H1 (cell line): ENCODE measurements at regions not wholly inside any gene's neighbourhood (a gene's known extent, or its start where the extent isn't known, plus 50 kb on each side); places are given as distances from the start of the nearest gene placed in this dataset.

Experiments
- CTCF ChIA-PET: fragments of 300-600 bp; sonication (Branson Sonifier 250); formaldehyde crosslinking; loops from one replicate; lab custom pipeline; 2021; ENCODE audit not compliant: partially characterized antibody; lab: Charles Lee
- POLR2A ChIA-PET: fragments of 300-600 bp; sonication (Branson Sonifier 250); formaldehyde crosslinking; loops from one replicate; lab custom pipeline; 2021; ENCODE audit warnings: inconsistent platforms; ENCODE audit not compliant: partially characterized antibody; lab: Charles Lee
- DNase-seq, 2 experiments: peaks; one replicate each; pipeline versions ENCODE4 v3.0.0 to v3.0.0-alpha.2; 2010 to 2022; ENCODE audit warnings: low spot score in 2 of 2, low read depth in 1 of 2, mixed read lengths in 1 of 2
- FAIRE-seq: peaks from 2 replicates; lab custom pipeline; 2011; peaks lifted over from hg19 to GRCh38; lab: Jason Lieb, UNC
- H2AFZ ChIP-seq: 2 replicates; pipeline ENCODE4 v1.8.1; 2012; ENCODE audit warnings: low read length, inconsistent platforms
- H2AK5ac ChIP-seq: 2 replicates; pipeline ENCODE4 v1.6.1; 2013; ENCODE audit warnings: low read depth, low read length
- H2BK120ac ChIP-seq: replicated peaks from 2 replicates; pipeline ENCODE3; 2013; ENCODE audit warnings: low read depth, low read length, inconsistent platforms
- H2BK12ac ChIP-seq: 2 replicates; pipeline ENCODE4 v1.6.1; 2013; ENCODE audit warnings: low read depth, low read length
- H2BK15ac ChIP-seq: 2 replicates; pipeline ENCODE4 v1.6.1; 2013; ENCODE audit warnings: low read length
- H2BK20ac ChIP-seq: 2 replicates; pipeline ENCODE4 v1.6.1; 2013; ENCODE audit warnings: low read length
- H2BK5ac ChIP-seq: 2 replicates; pipeline ENCODE4 v1.6.1; 2013; ENCODE audit warnings: low read depth, low read length
- H3K14ac ChIP-seq: 2 replicates; pipeline ENCODE4 v1.6.1; 2013; ENCODE audit warnings: inconsistent platforms; ENCODE audit not compliant: insufficient read length
- H3K18ac ChIP-seq: 2 replicates; pipeline ENCODE4 v1.6.1; 2013; ENCODE audit warnings: low read length; ENCODE audit errors: extremely low read depth
- H3K23ac ChIP-seq: 2 replicates; pipeline ENCODE4 v1.6.1; 2013; ENCODE audit warnings: inconsistent platforms; ENCODE audit not compliant: insufficient read length
- H3K23me2 ChIP-seq: 2 replicates; pipeline ENCODE4 v1.6.1; 2013; ENCODE audit warnings: low read depth, low read length
- H3K27ac ChIP-seq: 2 replicates; pipeline ENCODE4 v1.6.1; 2011; ENCODE audit warnings: low read depth, low read length, inconsistent platforms
- H3K27me3 ChIP-seq, 4 experiments: replicated peaks in 1 of 4; 1 replicate in 1 of 4; 2 replicates in 3 of 4; pipeline versions ENCODE4 v1.6.1 to v1.8.1; 2011 to 2013; ENCODE audit warnings: low read length in 3 of 4, mild to moderate bottlenecking in 3 of 4, inconsistent platforms in 2 of 4, mixed read lengths in 2 of 4, moderate library complexity in 1 of 4; ENCODE audit not compliant: control insufficient read depth in 3 of 4, insufficient read depth in 3 of 4; ENCODE audit errors: extremely low read depth in 1 of 4
- H3K36me3 ChIP-seq, 4 experiments: 2 replicates each; pipeline versions ENCODE4 v1.6.1 to v1.8.1; 2011 to 2013; ENCODE audit warnings: mild to moderate bottlenecking in 4 of 4, low read length in 3 of 4, moderate library complexity in 2 of 4, control low read depth in 1 of 4, inconsistent platforms in 1 of 4; ENCODE audit not compliant: insufficient read depth in 4 of 4, control insufficient read depth in 2 of 4
- H3K4ac ChIP-seq: replicated peaks from 2 replicates; pipeline ENCODE3; 2013; ENCODE audit warnings: low read length, low read depth, mixed read lengths, inconsistent platforms; ENCODE audit not compliant: insufficient read length
- H3K4me1 ChIP-seq, 4 experiments: replicated peaks in 1 of 4; 1 replicate in 1 of 4; 2 replicates in 3 of 4; pipeline versions ENCODE4 v1.6.1 to v1.8.1; 2011 to 2013; ENCODE audit warnings: low read length in 3 of 4, inconsistent platforms in 2 of 4, mixed read lengths in 1 of 4; ENCODE audit not compliant: insufficient read depth in 4 of 4, control insufficient read depth in 3 of 4
- H3K4me2 ChIP-seq, 2 experiments: 2 replicates each; pipeline versions ENCODE4 v1.6.1 to v1.8.1; 2011 to 2013; ENCODE audit warnings: low read depth in 2 of 2, low read length in 2 of 2, control low read depth in 1 of 2, inconsistent platforms in 1 of 2, mild to moderate bottlenecking in 1 of 2; ENCODE audit not compliant: insufficient read depth in 1 of 2
- H3K4me3 ChIP-seq, 4 experiments: fragments of 200-600, 300-600 bp in 1 of 4; sonication (generic), shearing (Covaris generic), sonication (Bioruptor Twin) in 1 of 4; 2 replicates each; pipeline versions ENCODE4 v1.5.1 to v1.8.1; 2011 to 2016; ENCODE audit warnings: low read length in 4 of 4, low read depth in 3 of 4, control low read depth in 2 of 4, inconsistent platforms in 2 of 4, mild to moderate bottlenecking in 2 of 4, mixed read lengths in 1 of 4, moderate library complexity in 1 of 4; ENCODE audit not compliant: insufficient read depth in 2 of 4; ENCODE audit errors: extremely low read depth in 1 of 4
- H3K56ac ChIP-seq: replicated peaks from 2 replicates; pipeline ENCODE3; 2013; ENCODE audit warnings: low read depth, mild to moderate bottlenecking, mixed read lengths, low read length, inconsistent platforms; ENCODE audit not compliant: insufficient read length
- H3K79me1 ChIP-seq: 2 replicates; pipeline ENCODE4 v1.6.1; 2013; ENCODE audit warnings: low read depth, low read length, control low read depth
- H3K79me2 ChIP-seq, 2 experiments: 2 replicates each; pipeline versions ENCODE4 v1.6.1 to v1.8.1; 2012 to 2013; ENCODE audit warnings: low read length in 2 of 2, mild to moderate bottlenecking in 2 of 2, inconsistent platforms in 1 of 2; ENCODE audit not compliant: insufficient read depth in 2 of 2, control insufficient read depth in 1 of 2
- H3K9ac ChIP-seq, 4 experiments: replicated peaks in 1 of 4; 1 replicate in 1 of 4; 2 replicates in 3 of 4; pipeline versions ENCODE4 v1.6.1 to v1.8.1; 2011 to 2013; ENCODE audit warnings: low read depth in 3 of 4, low read length in 3 of 4, control low read depth in 2 of 4, mild to moderate bottlenecking in 2 of 4, moderate library complexity in 2 of 4, inconsistent platforms in 1 of 4; ENCODE audit errors: extremely low read depth in 1 of 4
- H3K9me3 ChIP-seq, 2 experiments: 2 replicates each; pipeline versions ENCODE4 v1.6.1 to v1.8.1; 2012 to 2013; ENCODE audit warnings: mild to moderate bottlenecking in 2 of 2, moderate library complexity in 2 of 2, control low read depth in 1 of 2, inconsistent platforms in 1 of 2, low read depth in 1 of 2, low read length in 1 of 2, mixed read lengths in 1 of 2; ENCODE audit not compliant: insufficient read depth in 2 of 2
- H4K20me1 ChIP-seq, 2 experiments: replicated peaks in 1 of 2; 2 replicates each; pipeline versions ENCODE3 to v1.8.1; 2011 to 2013; ENCODE audit warnings: inconsistent platforms in 2 of 2, low read length in 2 of 2, mild to moderate bottlenecking in 1 of 2; ENCODE audit not compliant: insufficient read depth in 2 of 2, control insufficient read depth in 1 of 2
- H4K5ac ChIP-seq: 2 replicates; pipeline ENCODE4 v1.6.1; 2013; ENCODE audit warnings: low read length, low read depth, mixed read lengths, inconsistent platforms; ENCODE audit not compliant: insufficient read length
- H4K8ac ChIP-seq: 2 replicates; pipeline ENCODE4 v1.8.0; 2013; ENCODE audit warnings: mild to moderate bottlenecking, moderate library complexity, low read length, inconsistent platforms; ENCODE audit not compliant: insufficient read depth; ENCODE audit errors: extremely low read depth
- H4K91ac ChIP-seq: replicated peaks from 2 replicates; pipeline ENCODE3; 2013; ENCODE audit warnings: low read length, mixed read lengths, inconsistent platforms; ENCODE audit not compliant: insufficient read length
- BACH1 ChIP-seq: IDR thresholded peaks from 2 replicates; pipeline ENCODE4 v1.6.1; 2012; ENCODE audit warnings: low read length, improper control_type of control experiment
- BRCA1 ChIP-seq: IDR thresholded peaks from 2 replicates; pipeline ENCODE4 v1.6.1; 2012; ENCODE audit warnings: low read depth, low read length, improper control_type of control experiment
- EGR1 ChIP-seq: IDR thresholded peaks from 2 replicates; pipeline ENCODE4 v1.6.1; 2011; ENCODE audit warnings: low read depth, low read length, borderline replicate concordance
- GABPA ChIP-seq: IDR thresholded peaks from 2 replicates; pipeline ENCODE4 v1.6.1; 2011; ENCODE audit warnings: mild to moderate bottlenecking, low read length, moderate library complexity, borderline replicate concordance; ENCODE audit not compliant: insufficient read depth
- JUN ChIP-seq: IDR thresholded peaks from 2 replicates; pipeline ENCODE4 v1.6.1; 2011; ENCODE audit warnings: low read depth, mild to moderate bottlenecking, improper control_type of control experiment, low read length
- KDM4A ChIP-seq: IDR thresholded peaks from one replicate; pipeline ENCODE4 v1.7.1; 2012; ENCODE audit warnings: low read depth, mild to moderate bottlenecking, moderate library complexity, low read length, inconsistent platforms; ENCODE audit not compliant: severe bottlenecking
- POLR2AphosphoS5 ChIP-seq: IDR thresholded peaks from 2 replicates; pipeline ENCODE4 v1.6.1; 2011; ENCODE audit warnings: low read depth, low read length
- RAD21 ChIP-seq, 2 experiments: IDR thresholded peaks in 1 of 2; conservative IDR thresholded peaks in 1 of 2; 2 replicates each; pipeline ENCODE4 v1.6.1; 2011; ENCODE audit warnings: low read depth in 2 of 2, low read length in 2 of 2, improper control_type of control experiment in 1 of 2, inconsistent platforms in 1 of 2, mild to moderate bottlenecking in 1 of 2, moderate library complexity in 1 of 2
- RNF2 ChIP-seq: fragments of 200-900, 300-1000 bp; sonication (generic); IDR thresholded peaks from 2 replicates; pipeline ENCODE4 v1.7.1; 2016; ENCODE audit warnings: borderline replicate concordance, low read depth, mild to moderate bottlenecking, antibody characterized with exemption, low read length; ENCODE audit not compliant: poor library complexity, severe bottlenecking; ENCODE audit errors: missing control alignments
- SP1 ChIP-seq: IDR thresholded peaks from 2 replicates; pipeline ENCODE4 v1.6.1; 2011; ENCODE audit warnings: low read depth, low read length
- SRF ChIP-seq: IDR thresholded peaks from 2 replicates; pipeline ENCODE4 v1.6.1; 2011; ENCODE audit warnings: mild to moderate bottlenecking, low read depth, low read length, moderate library complexity
- TCF12 ChIP-seq: IDR thresholded peaks from 2 replicates; pipeline ENCODE4 v1.6.1; 2011; ENCODE audit warnings: low read depth, mild to moderate bottlenecking, low read length
- WGBS, 2 experiments: shearing (Covaris generic) in 1 of 2; methylation state at CpG; one replicate each; pipeline versions ENCODE4 v1.1.6 to v1.1.7; 2013 to 2015; ENCODE audit warnings: low lambda C conversion rate in 2 of 2, mixed read lengths in 2 of 2, inconsistent platforms in 1 of 2, low coverage in 1 of 2, missing lambda C conversion rate in 1 of 2; ENCODE audit not compliant: insufficient replicate concordance in 2 of 2, insufficient coverage in 1 of 2, insufficient read length in 1 of 2; ENCODE audit errors: extremely low coverage in 1 of 2, missing lambda C conversion rate in 1 of 2; 5-methylcytosine and 5-hydroxymethylcytosine counted together
- TF ChIP-seq, protein P1 (sequence below): IDR thresholded peaks from 2 replicates; pipeline ENCODE4 v1.6.1; 2011; ENCODE audit warnings: low read length, improper control_type of control experiment

- TF ChIP-seq EGR1: no peak
- no peak for TF ChIP-seq JUN
- TF ChIP-seq RAD21 (IDR thresholded peaks at IDR 0.05 in 1 of 2, conservative IDR thresholded peaks at IDR 0.05 in 1 of 2; ENCODE audit: low read depth in 2 of 2, low read length in 2 of 2): no peak
- no peak for TF ChIP-seq BACH1
- no peak for TF ChIP-seq SP1
- TF ChIP-seq RNF2: no peak
- no peak for TF ChIP-seq KDM4A
- no peak for TF ChIP-seq SRF
- TF ChIP-seq TCF12: no peak
- TF ChIP-seq GABPA: no peak
- TF ChIP-seq POLR2AphosphoS5: no peak
- TF ChIP-seq, protein P1, sequence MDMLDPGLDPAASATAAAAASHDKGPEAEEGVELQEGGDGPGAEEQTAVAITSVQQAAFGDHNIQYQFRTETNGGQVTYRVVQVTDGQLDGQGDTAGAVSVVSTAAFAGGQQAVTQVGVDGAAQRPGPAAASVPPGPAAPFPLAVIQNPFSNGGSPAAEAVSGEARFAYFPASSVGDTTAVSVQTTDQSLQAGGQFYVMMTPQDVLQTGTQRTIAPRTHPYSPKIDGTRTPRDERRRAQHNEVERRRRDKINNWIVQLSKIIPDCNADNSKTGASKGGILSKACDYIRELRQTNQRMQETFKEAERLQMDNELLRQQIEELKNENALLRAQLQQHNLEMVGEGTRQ: no peak
- no peak for TF ChIP-seq BRCA1
- TF ChIP-seq, all 59 proteins: peak for 0
- Histone ChIP-seq H2BK15ac (no peak overlapping the region), H3K23ac (no peak overlapping the region), H3K4me1 (no peaks in the 10 kb centered on the region), H4K91ac (no peak overlapping the region), H3K27me3 (no peaks in the 10 kb centered on the region), H2AFZ (no peak overlapping the region), H2BK120ac (no peak overlapping the region), H3K4me2 (no peak overlapping the region), H3K9me3 (no peaks in the 10 kb centered on the region), H3K9ac (no peak overlapping the region), H3K14ac (no peak overlapping the region), H2BK5ac (no peak overlapping the region), H3K79me1 (no peaks in the 10 kb centered on the region), H2AK5ac (no peak overlapping the region), H3K56ac (no peak overlapping the region), H4K5ac (no peak overlapping the region), H3K23me2 (no peaks in the 10 kb centered on the region), H3K4ac (no peak overlapping the region), H2BK12ac (no peak overlapping the region), H3K4me3 (no peak overlapping the region), H4K20me1 (no peaks in the 10 kb centered on the region), H3K79me2 (no peaks in the 10 kb centered on the region), H3K36me3 (no peaks in the 10 kb centered on the region), H3K18ac (no peak overlapping the region), H3K27ac (no peak overlapping the region), H2BK20ac (no peak overlapping the region), H4K8ac (no peak overlapping the region)
- WGBS, 2 experiments: 96% methylated on average over 1 of the region's 1 CpG; no CpG with 5 or more reads in 1 of the 2 experiments
- ChIA-PET CTCF (no interaction called here), POLR2A (no interaction called here)
- FAIRE-seq (no peak), DNase-seq (no peak)
These were observed 51.6 kb upstream of the SRP54 start for GRCh38 chr14:34931206-34931605.
